H1 (cell line): ENCODE measurements at regions not wholly inside any gene's neighbourhood (a gene's known extent, or its start where the extent isn't known, plus 50 kb on each side); places are given as distances from the start of the nearest gene placed in this dataset.

Source experiments
- CTCF ChIA-PET: fragments of 300-600 bp; sonication (Branson Sonifier 250); formaldehyde crosslinking; loops from one replicate; lab custom pipeline; 2021; ENCODE audit not compliant: partially characterized antibody; lab: Charles Lee
- POLR2A ChIA-PET: fragments of 300-600 bp; sonication (Branson Sonifier 250); formaldehyde crosslinking; loops from one replicate; lab custom pipeline; 2021; ENCODE audit warnings: inconsistent platforms; ENCODE audit not compliant: partially characterized antibody; lab: Charles Lee
- DNase-seq, 2 experiments: peaks; one replicate each; pipeline versions ENCODE4 v3.0.0 to v3.0.0-alpha.2; 2010 to 2022; ENCODE audit warnings: low spot score in 2 of 2, low read depth in 1 of 2, mixed read lengths in 1 of 2
- FAIRE-seq: peaks from 2 replicates; lab custom pipeline; 2011; peaks lifted over from hg19 to GRCh38; lab: Jason Lieb, UNC
- H2AFZ ChIP-seq: 2 replicates; pipeline ENCODE4 v1.8.1; 2012; ENCODE audit warnings: low read length, inconsistent platforms
- H2AK5ac ChIP-seq: 2 replicates; pipeline ENCODE4 v1.6.1; 2013; ENCODE audit warnings: low read depth, low read length
- H2BK120ac ChIP-seq: replicated peaks from 2 replicates; pipeline ENCODE3; 2013; ENCODE audit warnings: low read depth, low read length, inconsistent platforms
- H2BK12ac ChIP-seq: 2 replicates; pipeline ENCODE4 v1.6.1; 2013; ENCODE audit warnings: low read depth, low read length
- H2BK15ac ChIP-seq: 2 replicates; pipeline ENCODE4 v1.6.1; 2013; ENCODE audit warnings: low read length
- H2BK20ac ChIP-seq: 2 replicates; pipeline ENCODE4 v1.6.1; 2013; ENCODE audit warnings: low read length
- H2BK5ac ChIP-seq: 2 replicates; pipeline ENCODE4 v1.6.1; 2013; ENCODE audit warnings: low read depth, low read length
- H3K14ac ChIP-seq: 2 replicates; pipeline ENCODE4 v1.6.1; 2013; ENCODE audit warnings: inconsistent platforms; ENCODE audit not compliant: insufficient read length
- H3K18ac ChIP-seq: 2 replicates; pipeline ENCODE4 v1.6.1; 2013; ENCODE audit warnings: low read length; ENCODE audit errors: extremely low read depth
- H3K23ac ChIP-seq: 2 replicates; pipeline ENCODE4 v1.6.1; 2013; ENCODE audit warnings: inconsistent platforms; ENCODE audit not compliant: insufficient read length
- H3K23me2 ChIP-seq: 2 replicates; pipeline ENCODE4 v1.6.1; 2013; ENCODE audit warnings: low read depth, low read length
- H3K27ac ChIP-seq: 2 replicates; pipeline ENCODE4 v1.6.1; 2011; ENCODE audit warnings: low read depth, low read length, inconsistent platforms
- H3K27me3 ChIP-seq, 4 experiments: replicated peaks in 1 of 4; 1 replicate in 1 of 4; 2 replicates in 3 of 4; pipeline versions ENCODE4 v1.6.1 to v1.8.1; 2011 to 2013; ENCODE audit warnings: low read length in 3 of 4, mild to moderate bottlenecking in 3 of 4, inconsistent platforms in 2 of 4, mixed read lengths in 2 of 4, moderate library complexity in 1 of 4; ENCODE audit not compliant: control insufficient read depth in 3 of 4, insufficient read depth in 3 of 4; ENCODE audit errors: extremely low read depth in 1 of 4
- H3K36me3 ChIP-seq, 4 experiments: 2 replicates each; pipeline versions ENCODE4 v1.6.1 to v1.8.1; 2011 to 2013; ENCODE audit warnings: mild to moderate bottlenecking in 4 of 4, low read length in 3 of 4, moderate library complexity in 2 of 4, control low read depth in 1 of 4, inconsistent platforms in 1 of 4; ENCODE audit not compliant: insufficient read depth in 4 of 4, control insufficient read depth in 2 of 4
- H3K4ac ChIP-seq: replicated peaks from 2 replicates; pipeline ENCODE3; 2013; ENCODE audit warnings: low read length, low read depth, mixed read lengths, inconsistent platforms; ENCODE audit not compliant: insufficient read length
- H3K4me1 ChIP-seq, 4 experiments: replicated peaks in 1 of 4; 1 replicate in 1 of 4; 2 replicates in 3 of 4; pipeline versions ENCODE4 v1.6.1 to v1.8.1; 2011 to 2013; ENCODE audit warnings: low read length in 3 of 4, inconsistent platforms in 2 of 4, mixed read lengths in 1 of 4; ENCODE audit not compliant: insufficient read depth in 4 of 4, control insufficient read depth in 3 of 4
- H3K4me2 ChIP-seq, 2 experiments: 2 replicates each; pipeline versions ENCODE4 v1.6.1 to v1.8.1; 2011 to 2013; ENCODE audit warnings: low read depth in 2 of 2, low read length in 2 of 2, control low read depth in 1 of 2, inconsistent platforms in 1 of 2, mild to moderate bottlenecking in 1 of 2; ENCODE audit not compliant: insufficient read depth in 1 of 2
- H3K4me3 ChIP-seq, 4 experiments: fragments of 200-600, 300-600 bp in 1 of 4; sonication (generic), shearing (Covaris generic), sonication (Bioruptor Twin) in 1 of 4; 2 replicates each; pipeline versions ENCODE4 v1.5.1 to v1.8.1; 2011 to 2016; ENCODE audit warnings: low read length in 4 of 4, low read depth in 3 of 4, control low read depth in 2 of 4, inconsistent platforms in 2 of 4, mild to moderate bottlenecking in 2 of 4, mixed read lengths in 1 of 4, moderate library complexity in 1 of 4; ENCODE audit not compliant: insufficient read depth in 2 of 4; ENCODE audit errors: extremely low read depth in 1 of 4
- H3K56ac ChIP-seq: replicated peaks from 2 replicates; pipeline ENCODE3; 2013; ENCODE audit warnings: low read depth, mild to moderate bottlenecking, mixed read lengths, low read length, inconsistent platforms; ENCODE audit not compliant: insufficient read length
- H3K79me1 ChIP-seq: 2 replicates; pipeline ENCODE4 v1.6.1; 2013; ENCODE audit warnings: low read depth, low read length, control low read depth
- H3K79me2 ChIP-seq, 2 experiments: 2 replicates each; pipeline versions ENCODE4 v1.6.1 to v1.8.1; 2012 to 2013; ENCODE audit warnings: low read length in 2 of 2, mild to moderate bottlenecking in 2 of 2, inconsistent platforms in 1 of 2; ENCODE audit not compliant: insufficient read depth in 2 of 2, control insufficient read depth in 1 of 2
- H3K9ac ChIP-seq, 4 experiments: replicated peaks in 1 of 4; 1 replicate in 1 of 4; 2 replicates in 3 of 4; pipeline versions ENCODE4 v1.6.1 to v1.8.1; 2011 to 2013; ENCODE audit warnings: low read depth in 3 of 4, low read length in 3 of 4, control low read depth in 2 of 4, mild to moderate bottlenecking in 2 of 4, moderate library complexity in 2 of 4, inconsistent platforms in 1 of 4; ENCODE audit errors: extremely low read depth in 1 of 4
- H3K9me3 ChIP-seq, 2 experiments: 2 replicates each; pipeline versions ENCODE4 v1.6.1 to v1.8.1; 2012 to 2013; ENCODE audit warnings: mild to moderate bottlenecking in 2 of 2, moderate library complexity in 2 of 2, control low read depth in 1 of 2, inconsistent platforms in 1 of 2, low read depth in 1 of 2, low read length in 1 of 2, mixed read lengths in 1 of 2; ENCODE audit not compliant: insufficient read depth in 2 of 2
- H4K20me1 ChIP-seq, 2 experiments: replicated peaks in 1 of 2; 2 replicates each; pipeline versions ENCODE3 to v1.8.1; 2011 to 2013; ENCODE audit warnings: inconsistent platforms in 2 of 2, low read length in 2 of 2, mild to moderate bottlenecking in 1 of 2; ENCODE audit not compliant: insufficient read depth in 2 of 2, control insufficient read depth in 1 of 2
- H4K5ac ChIP-seq: 2 replicates; pipeline ENCODE4 v1.6.1; 2013; ENCODE audit warnings: low read length, low read depth, mixed read lengths, inconsistent platforms; ENCODE audit not compliant: insufficient read length
- H4K8ac ChIP-seq: 2 replicates; pipeline ENCODE4 v1.8.0; 2013; ENCODE audit warnings: mild to moderate bottlenecking, moderate library complexity, low read length, inconsistent platforms; ENCODE audit not compliant: insufficient read depth; ENCODE audit errors: extremely low read depth
- H4K91ac ChIP-seq: replicated peaks from 2 replicates; pipeline ENCODE3; 2013; ENCODE audit warnings: low read length, mixed read lengths, inconsistent platforms; ENCODE audit not compliant: insufficient read length
- CTBP2 ChIP-seq: IDR thresholded peaks from 2 replicates; pipeline ENCODE4 v1.7.0; 2011; ENCODE audit warnings: borderline replicate concordance, mild to moderate bottlenecking, moderate library complexity, mixed read lengths, low read length; ENCODE audit not compliant: insufficient read depth, insufficient read length
- GABPA ChIP-seq: IDR thresholded peaks from 2 replicates; pipeline ENCODE4 v1.6.1; 2011; ENCODE audit warnings: mild to moderate bottlenecking, low read length, moderate library complexity, borderline replicate concordance; ENCODE audit not compliant: insufficient read depth
- HDAC6 ChIP-seq: IDR thresholded peaks from one replicate; pipeline ENCODE4 v1.7.1; 2012; ENCODE audit warnings: low read depth, mild to moderate bottlenecking, inconsistent platforms, low read length, moderate library complexity
- JUN ChIP-seq: IDR thresholded peaks from 2 replicates; pipeline ENCODE4 v1.6.1; 2011; ENCODE audit warnings: low read depth, mild to moderate bottlenecking, improper control_type of control experiment, low read length
- SRF ChIP-seq: IDR thresholded peaks from 2 replicates; pipeline ENCODE4 v1.6.1; 2011; ENCODE audit warnings: mild to moderate bottlenecking, low read depth, low read length, moderate library complexity
- TEAD4 ChIP-seq: IDR thresholded peaks from 2 replicates; pipeline ENCODE4 v1.6.1; 2012; ENCODE audit warnings: low read depth, low read length, inconsistent platforms, mixed read lengths
- WGBS, 2 experiments: shearing (Covaris generic) in 1 of 2; methylation state at CpG; one replicate each; pipeline versions ENCODE4 v1.1.6 to v1.1.7; 2013 to 2015; ENCODE audit warnings: low lambda C conversion rate in 2 of 2, mixed read lengths in 2 of 2, inconsistent platforms in 1 of 2, low coverage in 1 of 2, missing lambda C conversion rate in 1 of 2; ENCODE audit not compliant: insufficient replicate concordance in 2 of 2, insufficient coverage in 1 of 2, insufficient read length in 1 of 2; ENCODE audit errors: extremely low coverage in 1 of 2, missing lambda C conversion rate in 1 of 2; 5-methylcytosine and 5-hydroxymethylcytosine counted together

GRCh38 chr16:5321930-5322329 is 224.3 kb upstream of the EEF2KMT start:
- Histone ChIP-seq H3K36me3 (no peaks in the 10 kb centered on the region), H2AK5ac (no peak overlapping the region), H4K5ac (no peak overlapping the region), H3K79me2 (no peaks in the 10 kb centered on the region), H3K14ac (no peak overlapping the region), H2BK15ac (no peak overlapping the region), H3K4me3 (no peak overlapping the region)
- POLR2A ChIA-PET: interaction anchor here (1.1 kb wide), 2 partner anchors 12 to 27 kb away, joined by 3 read pairs; no protein-coding TSS in a partner anchor
- TF ChIP-seq TEAD4: no peak
- no peak for TF ChIP-seq JUN
- TF ChIP-seq CTBP2: no peak
- no peak for TF ChIP-seq GABPA
- no peak for TF ChIP-seq SRF
- no peak for TF ChIP-seq HDAC6
- TF ChIP-seq, all 59 proteins: peak for 0
- no peak overlapping the region for H3K4me2 ChIP-seq
- H4K20me1 ChIP-seq: no peaks in the 10 kb centered on the region
- no peak overlapping the region for H3K23ac ChIP-seq
- H3K9me3 ChIP-seq: peaks cover 0 to 3% of the 10 kb centered on the region in 2 experiments; a peak in 1 of 4 replicates
- H3K27me3 ChIP-seq: peaks cover 0 to 1% (median 0%) of the 10 kb centered on the region in 4 experiments; a peak in 1 of 7 replicates
- H2BK5ac ChIP-seq: no peak overlapping the region
- H4K8ac ChIP-seq: no peak overlapping the region
- no peak overlapping the region; the same call in 1 of the 2 replicates for H2BK12ac ChIP-seq
- peaks cover 8 to 14% (median 13%) of the 10 kb centered on the region in 4 experiments for H3K4me1 ChIP-seq
- CTCF ChIA-PET: interaction anchor here (0.6 to 1.1 kb wide), 2 partner anchors 22 to 294 kb away, joined by 4 read pairs; no protein-coding TSS in a partner anchor
- WGBS, 2 experiments: 89% methylated on average over 4 of the region's 4 CpGs; no CpG with 5 or more reads in 1 of the 2 experiments
- DNase-seq: no peak
- no peak overlapping the region for H4K91ac ChIP-seq
- H3K56ac ChIP-seq: no peak overlapping the region
- no peak overlapping the region for H3K18ac ChIP-seq
- no peak overlapping the region for H3K9ac ChIP-seq
- H2AFZ ChIP-seq: no peak overlapping the region
- H2BK120ac ChIP-seq: no peak overlapping the region
- no peak overlapping the region for H2BK20ac ChIP-seq
- no peak for FAIRE-seq
- H3K4ac ChIP-seq: no peak overlapping the region
- H3K27ac ChIP-seq: no peak overlapping the region
- no peaks in the 10 kb centered on the region for H3K79me1 ChIP-seq
- H3K23me2 ChIP-seq: no peaks in the 10 kb centered on the region; the same call in 1 of the 2 replicates
